BE2C (cell line): ENCODE measurements at regions not wholly inside any gene's neighbourhood (a gene's known extent, or its start where the extent isn't known, plus 50 kb on each side); places are given as distances from the start of the nearest gene placed in this dataset.

Experiments
- DNase-seq: peaks from one replicate; pipeline ENCODE4 v3.0.0-alpha.2; 2020
- H3K27me3 ChIP-seq: fragments of 250-450 bp; sonication (Bioruptor Pico); 2 replicates; pipeline ENCODE4 v1.5.1; 2020; ENCODE audit warnings: mild to moderate bottlenecking
- H3K36me3 ChIP-seq: fragments of 250-450 bp; sonication (Bioruptor Pico); 2 replicates; pipeline ENCODE4 v1.5.1; 2020; ENCODE audit warnings: mild to moderate bottlenecking
- H3K4me1 ChIP-seq: fragments of 250-450 bp; sonication (Bioruptor Pico); 2 replicates; pipeline ENCODE4 v1.5.1; 2020
- H3K4me3 ChIP-seq: 2 replicates; pipeline ENCODE4 v1.5.1; 2011; ENCODE audit warnings: low read depth, low read length
- H3K9me3 ChIP-seq: fragments of 250-450 bp; sonication (Bioruptor Pico); 2 replicates; pipeline ENCODE4 v1.5.1; 2020
- CTCF ChIP-seq: IDR thresholded peaks from 2 replicates; pipeline ENCODE4 v1.5.1; 2012; ENCODE audit warnings: mild to moderate bottlenecking, low read depth, low read length

GRCh38 chr20:39799366-39799965, 837.3 kb downstream of the DHX35 start:
- H3K9me3 ChIP-seq, result no peaks in the 10 kb centered on the region
- H3K27me3 ChIP-seq, result no peaks in the 10 kb centered on the region
- no peaks in the 10 kb centered on the region for H3K4me1 ChIP-seq
- no peak overlapping the region for H3K4me3 ChIP-seq
- no peak for TF ChIP-seq CTCF
- DNase-seq, result no peak
- H3K36me3 ChIP-seq, result no peaks in the 10 kb centered on the region

- Histone ChIP-seq H3K27me3 (no peaks in the 10 kb centered on the region), H3K4me3 (no peak overlapping the region), H3K4me1 (no peaks in the 10 kb centered on the region), H3K36me3 (no peaks in the 10 kb centered on the region), H3K9me3 (no peaks in the 10 kb centered on the region; the same call in 1 of the 2 replicates)
- DNase-seq, result no peak
- TF ChIP-seq CTCF, result no peak
Measured at GRCh38 chr20:39795401-39796272, 833.5 kb downstream of the DHX35 start.

GRCh38 chr20:39792334-39792733, 830.2 kb downstream of the DHX35 start:
- H3K36me3 ChIP-seq, result no peaks in the 10 kb centered on the region
- no peak for TF ChIP-seq CTCF
- no peak overlapping the region for H3K4me3 ChIP-seq
- no peaks in the 10 kb centered on the region for H3K27me3 ChIP-seq
- DNase-seq, result no peak
- no peaks in the 10 kb centered on the region; the same call in 1 of the 2 replicates for H3K9me3 ChIP-seq
- no peaks in the 10 kb centered on the region for H3K4me1 ChIP-seq

GRCh38 chr20:39789411-39789810, 827.3 kb downstream of the DHX35 start:
- Histone ChIP-seq H3K4me1 (no peaks in the 10 kb centered on the region), H3K27me3 (no peaks in the 10 kb centered on the region), H3K4me3 (no peak overlapping the region), H3K9me3 (no peaks in the 10 kb centered on the region; the same call in 1 of the 2 replicates), H3K36me3 (no peaks in the 10 kb centered on the region)
- DNase-seq, result no peak
- TF ChIP-seq CTCF, result no peak

- no peaks in the 10 kb centered on the region for H3K27me3 ChIP-seq
- H3K4me1 ChIP-seq, result no peaks in the 10 kb centered on the region
- no peaks in the 10 kb centered on the region for H3K9me3 ChIP-seq
- H3K4me3 ChIP-seq, result no peak overlapping the region
- H3K36me3 ChIP-seq, result no peaks in the 10 kb centered on the region
- no peak for DNase-seq
- no peak for TF ChIP-seq CTCF
Measured at GRCh38 chr20:39785252-39785917, 823.2 kb downstream of the DHX35 start.
